Loucy (cell line): ENCODE measurements at regions not wholly inside any gene's neighbourhood (a gene's known extent, or its start where the extent isn't known, plus 50 kb on each side); places are given as distances from the start of the nearest gene placed in this dataset.

Experiments
- CTCF ChIP-seq: fragments of 200-600 bp; sonication (generic); conservative IDR thresholded peaks from 2 replicates; pipeline ENCODE4 v1.5.1; 2014; ENCODE audit warnings: mild to moderate bottlenecking, antibody characterized with exemption, low read length
- EZH2phosphoT487 ChIP-seq: fragments of 200-600 bp; IDR thresholded peaks from 2 replicates; pipeline ENCODE4 v1.6.1; 2018; ENCODE audit warnings: antibody characterized with exemption, mild to moderate bottlenecking, moderate library complexity, borderline replicate concordance

- TF ChIP-seq CTCF = no peak
- no peak for TF ChIP-seq EZH2phosphoT487
Observed at GRCh38 chr13:60647547-60647946, 250.5 kb downstream of the TDRD3 start.
